ENCODE measurements at regions not wholly inside any gene's neighbourhood (a gene's known extent, or its start where the extent isn't known, plus 50 kb on each side); places are given as distances from the start of the nearest gene placed in this dataset.

DNA sequence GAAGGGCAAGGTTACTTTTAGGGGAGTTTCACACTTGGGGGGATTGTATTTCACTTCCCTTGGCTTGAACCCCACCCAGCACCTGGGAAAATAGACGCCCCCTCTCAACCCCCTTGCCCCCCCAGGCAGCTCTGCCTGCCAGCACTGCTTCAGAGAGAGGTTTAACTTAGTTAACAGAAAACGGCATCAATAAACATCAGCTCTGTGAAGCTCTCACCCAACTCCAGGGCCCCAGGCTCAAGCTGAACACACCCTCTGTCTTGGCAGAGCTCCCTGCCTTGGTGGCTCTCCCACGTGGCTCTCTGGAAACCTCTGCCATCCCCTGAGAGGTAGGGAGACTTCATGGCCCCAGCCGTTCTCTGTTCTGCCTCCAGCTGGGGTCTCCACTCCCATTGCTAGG lies 244.1 kb downstream of the ACKR3 start (continued):
- TF ChIP-seq, protein P1, sequence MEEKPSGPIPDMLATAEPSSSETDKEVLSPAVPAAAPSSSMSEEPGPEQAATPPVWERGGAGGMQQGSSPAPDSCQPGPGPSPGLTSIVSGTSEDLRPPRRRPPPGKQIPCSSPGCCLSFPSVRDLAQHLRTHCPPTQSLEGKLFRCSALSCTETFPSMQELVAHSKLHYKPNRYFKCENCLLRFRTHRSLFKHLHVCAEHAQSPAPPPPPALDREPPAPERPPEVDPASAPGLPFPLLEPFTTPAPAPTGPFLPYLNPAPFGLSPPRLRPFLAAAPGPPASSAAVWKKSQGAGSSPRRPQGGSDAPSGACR (CRISPR knock-in tag; IDR thresholded peaks at IDR 0.05), result no peak
- no peak for TF ChIP-seq PLRG1 (conservative IDR thresholded peaks at IDR 0.05)
- TF ChIP-seq MBD4 (IDR thresholded peaks at IDR 0.05; ENCODE audit: borderline replicate concordance, low read length), result no peak

GRCh38 chr2:236814593-236814992 lies 245.0 kb downstream of the ACKR3 start:
- Histone ChIP-seq H3K4me2 (ENCODE audit: low read depth, low read length) (no peak overlapping the region), H3K4me1 (ENCODE audit: insufficient read depth, low read length) (no peaks in the 10 kb centered on the region), H3K4me3 (replicated peaks in 1 of 3; ENCODE audit: insufficient read depth in 1 of 3, low read depth in 2 of 3, low read length in 3 of 3) (no peak overlapping the region), H3K36me3 (replicated peaks in 1 of 2; ENCODE audit: control insufficient read depth in 1 of 2, insufficient read depth in 2 of 2, low read length in 2 of 2) (no peaks in the 10 kb centered on the region), H3K9me3 (ENCODE audit: low read length) (peaks cover 6% of the 10 kb centered on the region), H3K9ac (ENCODE audit: insufficient read depth, low read depth, low read length) (no peak overlapping the region), H3K27me3 (ENCODE audit: control insufficient read depth in 1 of 2, insufficient read depth in 2 of 2, low read length in 2 of 2) (peaks cover 0 to 4% of the 10 kb centered on the region in 2 experiments; a peak in 1 of 5 replicates), H3K79me2 (ENCODE audit: insufficient read depth, low read length) (no peaks in the 10 kb centered on the region), H3K27ac (ENCODE audit: extremely low read length, insufficient read depth, low read length) (no peak overlapping the region), H4K20me1 (ENCODE audit: insufficient read depth, low read length) (no peaks in the 10 kb centered on the region), H2AFZ (ENCODE audit: low read length) (no peak overlapping the region)
- CTCF ChIA-PET (ENCODE audit: low intra/inter-chr PET ratio, low total read pairs), result no interaction called here
- FAIRE-seq (no peak), DNase-seq (ENCODE audit: low spot score) (no peak), ATAC-seq (no peak)
- in situ Hi-C loops (cut with HindIII; ENCODE audit: extremely low pct_ligation_motif_present, low pct_unique_long_range_greater_than_20kb), result no loop called here
- BruUV-seq (replicated peaks), result no TSS peak
- POLR2A ChIA-PET, result no interaction called here
- 18% methylated on average over 4 of the region's 4 CpGs for WGBS (ENCODE audit: low lambda C conversion rate)
- intact Hi-C loops (cut with micrococcal nuclease; ENCODE audit: unreplicated experiment), result loop anchor here (10.0 kb wide), 1 partner anchor 210 kb away; no protein-coding TSS in a partner anchor
- TF ChIP-seq PCBP2 (optimal IDR thresholded peaks at IDR 0.05; ENCODE audit: low read depth, low read length, poor library complexity, severe bottlenecking) (no peak), AGO2 (optimal IDR thresholded peaks at IDR 0.05; ENCODE audit: low read depth, low read length) (no peak), TRAFD1 (CRISPR knock-in tag; IDR thresholded peaks at IDR 0.05; ENCODE audit: borderline replicate concordance) (no peak), HIC2 (CRISPR knock-in tag; IDR thresholded peaks at IDR 0.05; ENCODE audit: low read depth) (no peak), SOX13 (IDR thresholded peaks at IDR 0.05) (no peak), SOX13 (CRISPR knock-in tag; conservative IDR thresholded peaks at IDR 0.05 in 1 of 2, IDR thresholded peaks at IDR 0.05 in 1 of 2) (no peak), ATF6 (CRISPR knock-in tag; conservative IDR thresholded peaks at IDR 0.05) (no peak)
- TF ChIP-seq, protein P2, sequence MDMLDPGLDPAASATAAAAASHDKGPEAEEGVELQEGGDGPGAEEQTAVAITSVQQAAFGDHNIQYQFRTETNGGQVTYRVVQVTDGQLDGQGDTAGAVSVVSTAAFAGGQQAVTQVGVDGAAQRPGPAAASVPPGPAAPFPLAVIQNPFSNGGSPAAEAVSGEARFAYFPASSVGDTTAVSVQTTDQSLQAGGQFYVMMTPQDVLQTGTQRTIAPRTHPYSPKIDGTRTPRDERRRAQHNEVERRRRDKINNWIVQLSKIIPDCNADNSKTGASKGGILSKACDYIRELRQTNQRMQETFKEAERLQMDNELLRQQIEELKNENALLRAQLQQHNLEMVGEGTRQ (IDR thresholded peaks at IDR 0.05; ENCODE audit: low read depth, low read length), result no peak
- TF ChIP-seq, protein P2 (CRISPR knock-in tag; IDR thresholded peaks at IDR 0.05; ENCODE audit: borderline replicate concordance), result no peak

Measured in HepG2 (cell line).